ENCODE measurements at regions not wholly inside any gene's neighbourhood (a gene's known extent, or its start where the extent isn't known, plus 50 kb on each side); places are given as distances from the start of the nearest gene placed in this dataset.

- no peak for DNase-seq (ENCODE audit: low read depth, low spot score)
Observed at GRCh38 chr10:131706476-131706875, 194.3 kb upstream of the PPP2R2D start.

DNA sequence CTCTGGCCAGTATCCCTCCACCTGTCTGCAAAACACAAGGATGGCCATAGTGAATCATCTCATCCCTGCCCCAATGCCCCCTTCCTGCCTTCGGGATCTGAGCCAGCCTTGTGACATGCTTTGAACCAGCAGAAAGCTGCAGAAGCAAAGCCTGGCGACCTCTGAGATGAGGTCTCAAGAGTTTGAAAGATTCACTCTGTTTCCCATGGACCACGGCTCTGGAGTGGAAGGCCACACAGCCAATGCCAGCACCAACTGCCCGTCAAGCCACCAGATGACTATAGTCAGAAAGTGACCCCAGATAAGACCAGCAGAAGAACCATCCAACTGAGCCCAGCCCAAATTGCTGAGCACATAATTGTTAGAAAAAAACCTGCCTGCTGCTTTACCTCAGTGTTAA lies 193.9 kb upstream of the PPP2R2D start:
- no peak for DNase-seq (ENCODE audit: low read depth, low spot score)

GRCh38 chr10:131708225-131708880 lies 192.5 kb upstream of the PPP2R2D start:
- no peak for DNase-seq (ENCODE audit: low read depth, low spot score)

DNA sequence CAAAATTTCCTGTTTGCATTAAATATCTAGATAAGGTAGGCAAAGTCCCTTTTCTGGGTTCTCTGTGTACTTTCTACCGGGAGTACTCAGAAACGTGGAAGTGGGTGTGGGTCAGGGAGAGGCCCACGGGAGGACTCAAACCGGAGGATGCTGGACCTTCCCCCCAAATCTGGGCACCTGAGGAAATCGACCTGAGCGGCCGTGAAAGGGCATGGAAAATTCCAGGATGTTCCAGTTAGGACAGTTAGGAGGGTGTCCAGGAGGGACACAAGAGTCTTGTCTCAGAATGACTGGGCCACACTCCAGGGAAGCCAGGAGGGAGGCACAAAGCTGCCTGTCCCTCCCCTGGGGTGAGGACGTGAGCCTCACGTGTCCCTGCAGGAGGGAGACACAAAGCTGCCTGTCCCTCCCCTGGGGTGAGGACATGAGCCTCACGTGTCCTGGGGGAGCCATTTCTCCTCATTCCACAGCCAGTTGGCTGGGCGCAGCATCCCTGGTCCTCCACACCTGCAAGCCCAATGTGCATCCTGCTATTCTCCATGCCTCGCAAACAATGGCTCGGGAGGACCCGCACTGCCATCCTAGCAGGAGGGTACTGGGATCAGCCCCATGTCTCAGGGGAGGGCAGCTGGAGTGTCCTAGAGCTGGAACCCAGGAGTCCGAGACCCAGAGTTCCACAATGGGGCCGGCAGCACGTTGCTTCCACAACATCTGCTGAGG lies 190.5 kb upstream of the PPP2R2D start:
- DNase-seq (ENCODE audit: low read depth, low spot score): no peak

DNA sequence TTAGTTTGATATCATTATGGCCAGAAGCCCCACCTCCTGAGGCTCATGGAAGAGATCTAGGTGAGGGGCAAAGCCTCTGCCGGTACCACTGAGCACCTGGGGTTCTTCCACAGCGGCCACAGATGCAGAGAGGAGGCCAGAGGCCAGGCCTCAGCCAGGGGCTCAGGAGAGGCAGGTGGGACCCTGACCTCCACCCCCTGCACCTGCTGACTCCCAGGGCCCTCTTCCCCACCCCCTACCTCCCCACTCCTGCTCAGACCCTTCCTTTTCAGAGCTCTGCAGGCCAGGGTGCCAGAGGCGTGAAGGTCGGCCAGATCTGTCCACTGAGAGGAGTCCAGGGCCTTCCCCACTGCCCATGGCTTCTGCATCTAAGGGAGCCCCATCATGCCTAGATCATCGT lies 178.7 kb upstream of the PPP2R2D start:
- no peak for DNase-seq (ENCODE audit: low read depth, low spot score)

GRCh38 chr10:131722525-131723264 lies 178.1 kb upstream of the PPP2R2D start:
- DNase-seq (ENCODE audit: low read depth, low spot score): no peak

- DNase-seq (ENCODE audit: low read depth, low spot score): no peak
Observed at GRCh38 chr10:131723297-131724168, 177.3 kb upstream of the PPP2R2D start.

DNA sequence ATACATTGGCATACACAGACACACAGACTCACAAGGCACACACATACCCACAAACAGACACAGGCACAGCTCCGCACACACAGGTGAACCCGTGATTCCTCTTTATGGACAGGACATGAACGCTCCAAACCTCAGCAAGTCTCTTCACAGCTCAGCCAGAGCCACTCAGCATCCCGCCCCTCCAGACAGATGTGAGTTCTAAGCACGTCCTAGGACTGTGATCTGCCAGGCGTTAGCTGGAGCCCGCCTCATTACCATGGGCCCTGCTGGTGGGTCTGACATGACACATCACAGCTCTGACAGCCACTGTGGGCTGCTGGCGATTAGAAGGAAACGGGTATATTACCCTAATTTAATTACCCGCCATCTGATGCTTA lies 176.7 kb upstream of the PPP2R2D start:
- no peak for DNase-seq (ENCODE audit: low read depth, low spot score)

- no peak for DNase-seq (ENCODE audit: low read depth, low spot score)
Observed at GRCh38 chr10:131724891-131725580, 175.8 kb upstream of the PPP2R2D start.

DNA sequence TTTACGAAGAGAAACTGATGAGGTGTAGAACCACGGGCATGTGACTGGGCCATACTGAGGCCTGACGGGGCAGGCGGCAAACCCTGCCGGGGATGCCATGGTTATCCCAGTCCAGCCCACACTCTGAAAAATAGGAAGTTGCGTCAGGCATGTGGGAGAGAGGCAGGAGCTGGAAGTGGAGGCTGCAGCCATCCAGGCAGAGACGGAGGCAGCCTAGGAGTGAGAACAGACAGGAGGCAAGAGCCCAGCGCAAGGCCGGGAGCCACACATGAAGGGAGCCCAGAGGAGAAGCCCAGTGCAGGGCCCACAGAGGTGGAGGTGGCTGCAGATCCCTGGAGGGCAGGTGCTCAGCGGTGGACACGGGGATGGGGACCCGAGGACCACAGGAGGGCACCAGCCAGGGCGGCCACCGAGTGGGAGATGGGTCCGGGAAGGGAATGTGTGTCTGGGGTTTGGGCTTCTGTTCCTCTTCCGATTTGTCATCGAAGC lies 175.2 kb upstream of the PPP2R2D start:
- peak; percentile 18 for DNase-seq (ENCODE audit: low read depth, low spot score)

DNA sequence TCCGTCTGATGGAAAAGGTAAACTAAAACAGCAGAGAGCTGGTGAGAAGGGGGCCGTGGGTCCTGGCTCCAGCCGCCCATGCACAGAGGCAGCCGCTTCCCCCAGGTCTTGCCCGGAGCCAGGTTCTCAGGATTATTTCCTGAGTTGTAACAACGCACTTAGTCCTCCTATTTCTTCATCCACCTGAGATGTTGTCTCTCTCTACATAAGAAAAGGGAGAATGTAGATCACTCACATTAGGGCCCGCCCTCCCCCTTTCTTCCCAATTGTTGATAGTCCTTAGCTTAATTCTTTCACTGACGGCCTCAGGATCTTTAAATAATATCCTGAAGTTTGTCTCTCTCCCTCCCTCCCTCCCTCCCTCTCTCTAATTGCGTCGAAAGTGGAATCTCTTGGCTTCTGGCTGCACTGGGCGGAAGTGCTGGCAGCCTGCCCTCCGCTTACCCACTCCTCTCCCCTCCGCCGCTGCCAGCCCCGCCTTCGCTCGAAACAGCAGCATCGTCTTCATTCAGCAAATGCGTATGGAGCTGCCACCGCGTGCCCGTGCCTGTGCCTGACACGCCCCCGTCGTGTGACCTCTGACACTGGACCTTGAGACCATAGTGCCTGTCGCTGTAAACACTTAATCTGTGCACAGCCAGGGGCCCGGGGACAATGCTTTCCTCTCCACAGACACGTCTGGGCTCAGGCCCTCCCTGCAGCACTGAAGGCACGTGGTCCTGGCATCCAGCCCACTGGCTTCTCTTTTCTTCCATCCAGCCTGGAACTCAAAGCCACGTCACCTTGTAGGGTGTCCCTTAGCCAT lies 174.5 kb upstream of the PPP2R2D start:
- DNase-seq (ENCODE audit: low read depth, low spot score): peak; percentile 71

- no peak for DNase-seq (ENCODE audit: low read depth, low spot score)
Observed at GRCh38 chr10:131726967-131727366, 173.8 kb upstream of the PPP2R2D start.

DNA sequence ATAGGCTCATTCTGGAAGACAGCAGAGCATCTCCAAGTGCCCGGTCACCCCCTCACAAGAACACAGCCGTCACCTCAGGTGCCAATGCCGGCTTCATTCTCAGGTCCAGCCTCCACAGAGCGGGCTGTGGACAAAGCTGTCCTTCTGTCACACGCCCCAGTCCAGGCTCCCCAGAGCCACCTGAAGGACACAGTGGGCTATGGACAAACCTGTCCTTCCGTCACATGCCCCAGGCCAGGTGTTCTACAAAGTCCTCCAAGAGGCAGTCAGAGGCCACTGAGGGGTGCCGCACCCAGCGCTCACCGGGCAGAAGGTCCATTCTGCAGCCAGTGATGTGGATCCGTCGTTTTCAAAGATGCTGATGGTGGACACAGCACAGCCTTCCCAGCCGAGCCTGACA lies 173.2 kb upstream of the PPP2R2D start:
- DNase-seq (ENCODE audit: low read depth, low spot score): no peak

DNA sequence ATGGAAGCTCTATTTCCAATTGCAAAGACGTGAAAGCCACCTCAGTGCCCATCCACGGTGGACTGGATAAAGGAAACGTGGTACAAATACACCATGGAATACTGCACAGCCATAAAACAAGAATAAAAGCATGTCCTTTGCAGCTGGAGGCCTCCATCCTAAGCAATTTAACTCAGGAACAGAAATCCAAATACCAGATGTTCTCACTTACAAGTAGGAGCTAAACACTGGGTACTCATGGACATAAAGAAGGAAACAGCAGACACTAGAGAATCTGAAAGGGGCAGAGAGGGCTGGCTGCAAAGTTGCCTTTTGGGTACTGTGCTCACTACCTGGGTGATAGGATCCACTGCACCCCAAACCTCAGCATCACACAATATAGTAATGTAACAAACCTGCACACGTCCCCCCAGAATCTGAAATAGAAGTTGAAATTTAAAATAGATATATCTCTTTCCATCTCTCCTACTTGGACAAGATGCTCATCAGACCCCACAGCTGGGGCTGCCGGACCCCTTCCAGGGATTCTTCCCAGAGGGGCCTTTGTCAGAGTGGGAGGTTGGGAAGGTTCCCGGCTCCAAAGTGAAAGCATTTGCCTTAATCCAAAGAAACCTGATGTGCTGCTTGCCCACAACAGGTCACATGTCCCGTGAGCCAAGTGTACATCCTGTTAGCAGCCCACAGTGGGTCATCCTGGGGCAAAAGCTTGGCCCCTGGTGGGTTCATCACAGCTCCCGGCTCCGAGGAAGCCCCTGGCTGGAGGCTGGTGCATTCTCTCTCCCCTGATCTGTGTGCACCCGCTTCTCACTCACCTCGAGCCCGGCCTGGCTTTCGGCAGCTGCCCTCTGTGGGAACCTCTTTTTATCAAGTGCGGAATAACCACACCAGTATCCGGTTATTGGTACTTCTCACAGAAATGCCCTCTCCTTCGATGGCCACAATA lies 172.3 kb upstream of the PPP2R2D start:
- no peak for DNase-seq (ENCODE audit: low read depth, low spot score)

DNA sequence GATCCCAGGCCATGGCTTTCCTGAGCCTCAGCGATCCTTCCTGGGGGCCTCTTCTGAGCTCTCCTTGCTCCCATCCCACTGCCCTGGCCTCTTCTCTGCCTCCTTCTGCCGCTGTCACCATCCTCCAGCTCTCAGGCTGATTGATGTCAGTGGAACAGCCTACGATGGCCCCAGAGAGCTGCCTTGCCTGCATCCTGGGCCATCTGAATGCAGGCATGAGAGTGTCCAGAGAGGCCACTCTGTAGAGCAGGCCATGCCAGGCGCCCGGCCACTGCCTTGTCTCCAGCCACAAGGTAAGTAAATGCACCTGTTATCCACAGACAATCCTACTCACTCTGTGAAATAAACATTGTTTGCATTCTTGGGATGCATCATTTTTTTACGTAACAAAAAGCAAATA lies 171.4 kb upstream of the PPP2R2D start:
- DNase-seq (ENCODE audit: low read depth, low spot score): no peak

DNA sequence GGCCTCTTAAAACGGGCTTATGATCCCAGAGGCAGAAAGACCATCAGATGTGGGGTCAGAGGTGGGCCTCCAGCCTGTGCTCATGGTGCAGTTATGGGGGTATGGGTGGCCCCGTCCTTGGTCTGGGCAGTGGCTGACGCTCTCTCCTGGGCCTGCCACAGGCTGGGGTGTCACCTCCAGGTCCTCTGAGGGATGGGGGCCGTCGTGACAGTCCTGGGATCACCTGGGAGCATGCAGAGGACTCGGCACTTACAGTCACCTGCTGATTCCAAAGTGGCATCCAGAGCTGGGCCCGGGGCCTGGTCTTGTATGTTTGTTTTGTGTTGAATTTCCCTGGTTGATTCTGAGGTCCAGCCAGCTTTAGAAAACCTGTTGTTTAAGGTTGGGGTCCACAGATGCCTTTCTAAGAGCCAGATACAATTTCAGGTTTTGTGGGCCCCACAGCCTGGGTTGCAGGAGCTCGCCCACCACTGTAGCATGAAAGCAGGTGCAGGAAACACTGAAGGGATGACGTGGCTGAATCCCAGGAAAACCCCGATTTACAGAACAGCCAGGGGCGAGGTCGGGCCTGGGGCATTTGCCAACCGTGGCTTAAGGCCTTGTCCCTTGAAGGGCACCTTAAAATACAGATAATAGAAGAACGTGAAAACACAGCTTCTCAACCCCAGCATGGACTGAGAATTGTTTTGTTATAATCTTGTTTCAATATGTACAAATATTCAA lies 170.7 kb upstream of the PPP2R2D start:
- no peak for DNase-seq (ENCODE audit: low read depth, low spot score)

DNA sequence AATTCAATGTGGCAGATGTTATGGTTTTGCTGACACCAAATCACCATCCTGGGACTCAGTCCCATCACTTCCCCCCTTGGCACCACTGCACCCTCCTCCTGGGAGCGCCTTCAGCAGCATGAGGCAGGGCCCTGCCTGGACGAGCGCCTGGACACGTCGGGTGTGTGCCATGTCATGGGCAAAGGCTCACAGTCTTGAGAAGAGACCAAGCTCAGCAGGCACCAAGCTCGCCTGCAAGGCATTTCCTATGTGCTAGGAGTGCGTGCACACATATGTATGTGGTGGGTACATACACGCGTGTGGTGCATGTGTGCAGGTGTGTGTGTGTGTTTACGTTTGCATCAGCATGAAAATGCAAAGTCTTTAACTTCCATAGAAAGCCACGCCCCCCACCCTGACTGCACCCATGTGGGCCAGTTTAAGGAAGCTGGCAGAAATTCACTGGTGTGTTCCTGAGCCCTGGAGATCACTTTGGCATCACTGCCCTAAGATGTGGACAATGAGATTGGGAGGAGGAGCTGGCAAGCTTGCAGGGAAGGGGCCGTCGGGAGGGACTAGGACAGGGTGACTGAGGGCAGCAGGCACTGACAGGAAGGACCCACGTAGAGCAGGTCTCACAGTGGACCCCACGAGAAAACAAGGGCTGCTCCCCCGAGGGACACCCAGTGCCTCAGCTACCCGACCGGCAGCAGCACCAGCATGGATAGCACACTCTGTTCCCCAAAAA lies 169.9 kb upstream of the PPP2R2D start:
- DNase-seq (ENCODE audit: low read depth, low spot score): no peak
